ENCODE measurements at regions not wholly inside any gene's neighbourhood (a gene's known extent, or its start where the extent isn't known, plus 50 kb on each side); places are given as distances from the start of the nearest gene placed in this dataset.

GRCh38 chr15:72855791-72856190 is 72.2 kb upstream of the ADPGK start:
- no peaks in the 10 kb centered on the region for H3K36me3 ChIP-seq (ENCODE audit: insufficient read depth, low read length)
- H3K4me3 Mint-ChIP-seq (ENCODE audit: unreplicated experiment): no peak overlapping the region
- H3K9me3 Mint-ChIP-seq (ENCODE audit: unreplicated experiment): no peaks in the 10 kb centered on the region
- H4K20me1 ChIP-seq (ENCODE audit: insufficient read depth, low read length): no peaks in the 10 kb centered on the region
- H3K9me3 ChIP-seq (ENCODE audit: insufficient read depth, low read depth, low read length): no peaks in the 10 kb centered on the region
- no peak for FAIRE-seq
- H3K27ac ChIP-seq (ENCODE audit: low read depth, low read length): no peak overlapping the region
- H3K4me1 Mint-ChIP-seq (ENCODE audit: low read depth, unreplicated experiment): no peaks in the 10 kb centered on the region
- TF ChIP-seq CTCF (IDR thresholded peaks at IDR 0.05; ENCODE audit: insufficient read depth, low read depth, low read length): no peak
- TF ChIP-seq EZH2 (IDR thresholded peaks at IDR 0.05; ENCODE audit: insufficient read depth, low read length): no peak
- H3K9ac ChIP-seq (ENCODE audit: low read length): no peak overlapping the region
- no peaks in the 10 kb centered on the region for H3K27me3 ChIP-seq (ENCODE audit: insufficient read depth, low read length)
- no peaks in the 10 kb centered on the region for H3K4me1 ChIP-seq (ENCODE audit: insufficient read depth, low read length)
- H3K79me2 ChIP-seq (ENCODE audit: insufficient read depth, low read length): no peaks in the 10 kb centered on the region
- no peak overlapping the region for H3K4me3 ChIP-seq (ENCODE audit: insufficient read depth, low read depth, low read length)
- no peak overlapping the region for H3K27ac Mint-ChIP-seq (ENCODE audit: unreplicated experiment)
- H3K4me2 ChIP-seq (ENCODE audit: low read length): no peak overlapping the region
- DNase-seq (ENCODE audit: low read depth): no peak
- no peaks in the 10 kb centered on the region for H3K36me3 Mint-ChIP-seq (ENCODE audit: low read depth, unreplicated experiment)
- H2AFZ ChIP-seq (ENCODE audit: low read depth, low read length): no peak overlapping the region
- peaks cover 4% of the 10 kb centered on the region for H3K27me3 Mint-ChIP-seq (ENCODE audit: low read depth, unreplicated experiment)

GRCh38 chr15:72852273-72852672 is 68.7 kb upstream of the ADPGK start:
- H3K9me3 ChIP-seq (ENCODE audit: insufficient read depth, low read depth, low read length): no peaks in the 10 kb centered on the region
- H3K27ac Mint-ChIP-seq (ENCODE audit: unreplicated experiment): no peak overlapping the region

More at GRCh38 chr15:72852273-72852672, 68.7 kb upstream of the ADPGK start:
- TF ChIP-seq CTCF (IDR thresholded peaks at IDR 0.05; ENCODE audit: insufficient read depth, low read depth, low read length) (no peak), EZH2 (IDR thresholded peaks at IDR 0.05; ENCODE audit: insufficient read depth, low read length) (no peak)
- FAIRE-seq (no peak), DNase-seq (ENCODE audit: low read depth) (no peak)
- no peaks in the 10 kb centered on the region for H3K36me3 ChIP-seq (ENCODE audit: insufficient read depth, low read length)
- Mint-ChIP-seq H3K9me3 (ENCODE audit: unreplicated experiment) (peaks cover 2% of the 10 kb centered on the region), H3K27me3 (ENCODE audit: low read depth, unreplicated experiment) (peaks cover 25% of the 10 kb centered on the region), H3K4me1 (ENCODE audit: low read depth, unreplicated experiment) (peaks cover 4% of the 10 kb centered on the region), H3K36me3 (ENCODE audit: low read depth, unreplicated experiment) (peaks cover 3% of the 10 kb centered on the region), H3K4me3 (ENCODE audit: unreplicated experiment) (no peak overlapping the region)
- H3K4me1 ChIP-seq (ENCODE audit: insufficient read depth, low read length): no peaks in the 10 kb centered on the region
- no peaks in the 10 kb centered on the region for H4K20me1 ChIP-seq (ENCODE audit: insufficient read depth, low read length)
- H3K27ac ChIP-seq (ENCODE audit: low read depth, low read length): no peak overlapping the region
- H3K27me3 ChIP-seq (ENCODE audit: insufficient read depth, low read length): no peaks in the 10 kb centered on the region
- no peak overlapping the region for H2AFZ ChIP-seq (ENCODE audit: low read depth, low read length)
- no peak overlapping the region for H3K4me3 ChIP-seq (ENCODE audit: insufficient read depth, low read depth, low read length)
- H3K4me2 ChIP-seq (ENCODE audit: low read length): no peak overlapping the region
- no peaks in the 10 kb centered on the region for H3K79me2 ChIP-seq (ENCODE audit: insufficient read depth, low read length)
- no peak overlapping the region for H3K9ac ChIP-seq (ENCODE audit: low read length)
